Central memory CD4-positive, alpha-beta T cell (primary cell): ENCODE measurements at regions not wholly inside any gene's neighbourhood (a gene's known extent, or its start where the extent isn't known, plus 50 kb on each side); places are given as distances from the start of the nearest gene placed in this dataset.

Source experiments
- DNase-seq: peaks from one replicate; pipeline ENCODE4 v3.0.0; 2022

DNA sequence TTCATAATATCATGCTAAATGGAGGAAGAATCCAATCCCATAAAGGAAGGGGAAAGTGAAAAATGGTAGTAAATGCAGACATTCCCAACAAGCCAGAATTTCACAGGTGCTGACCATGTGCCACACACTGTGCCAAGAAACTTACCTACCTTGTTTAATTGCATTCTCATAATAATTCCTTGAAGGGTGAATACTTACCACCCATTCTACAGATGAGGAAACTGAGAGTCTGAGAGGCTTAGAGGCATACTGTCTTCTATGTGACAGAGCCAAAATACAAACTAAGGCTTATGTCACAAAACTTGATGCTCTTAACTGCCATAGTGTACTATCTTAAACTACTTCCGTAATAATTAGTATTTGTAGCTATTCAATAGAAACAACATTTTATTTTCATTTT is 454.7 kb downstream of the UTRN start:
- no peak for DNase-seq

DNA sequence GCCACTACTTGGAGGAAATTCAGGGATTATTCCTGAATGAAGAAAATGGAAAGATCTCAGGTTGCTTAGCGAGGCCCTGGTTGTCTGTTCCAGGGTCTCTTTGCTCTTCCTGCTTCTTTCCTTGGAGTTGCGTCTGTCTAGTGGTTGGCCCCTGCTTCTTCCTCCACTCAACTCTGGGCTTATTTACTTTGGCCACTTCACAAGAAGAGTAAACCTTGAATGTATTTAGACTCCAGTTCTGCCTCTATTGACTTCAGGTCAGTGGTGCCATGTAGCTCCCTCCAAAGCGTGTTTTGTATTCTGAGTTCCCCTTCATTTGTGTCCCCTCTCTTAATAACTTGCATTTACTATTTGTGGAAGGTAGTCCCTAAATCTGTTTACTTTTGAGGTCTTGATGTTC is 456.5 kb downstream of the UTRN start:
- DNase-seq: no peak

DNA sequence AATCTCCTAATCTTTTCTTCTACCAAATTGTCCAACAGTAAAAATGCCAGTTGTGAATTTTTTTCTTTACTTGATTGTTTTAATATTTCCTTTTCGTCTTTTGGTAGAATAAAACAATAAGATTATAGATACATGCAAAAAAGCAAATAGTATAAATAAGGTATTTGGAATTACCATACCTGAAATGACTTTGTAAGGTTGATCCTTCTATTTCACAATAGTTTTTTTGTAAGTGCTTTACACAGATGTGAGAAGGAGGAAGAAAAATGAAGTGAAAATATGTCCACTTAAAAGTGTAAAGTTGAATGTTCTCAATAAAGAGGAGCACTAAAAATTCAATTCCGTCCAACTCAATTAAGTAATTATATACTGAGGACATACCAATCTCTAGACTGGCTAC is 457.6 kb downstream of the UTRN start:
- no peak for DNase-seq

DNA sequence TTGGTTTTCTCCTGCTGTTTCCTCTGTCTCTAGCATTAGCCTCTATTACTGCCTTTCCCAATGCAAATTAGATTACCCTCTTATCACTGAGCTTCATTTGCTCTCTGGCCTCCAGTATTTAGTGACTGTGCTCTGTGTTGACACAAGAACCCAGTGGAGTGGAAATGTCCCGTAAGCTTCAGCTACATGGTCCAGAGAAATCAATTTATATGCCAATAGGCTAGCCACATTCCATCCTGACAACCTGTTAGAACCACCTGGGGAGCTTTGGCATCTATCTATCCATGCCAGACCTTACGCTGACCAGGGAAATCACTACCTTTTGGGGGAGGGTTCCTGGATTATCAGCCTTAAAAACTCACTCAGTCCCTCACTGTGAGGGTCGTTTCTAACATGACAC is 459.6 kb downstream of the UTRN start:
- DNase-seq: no peak

DNA sequence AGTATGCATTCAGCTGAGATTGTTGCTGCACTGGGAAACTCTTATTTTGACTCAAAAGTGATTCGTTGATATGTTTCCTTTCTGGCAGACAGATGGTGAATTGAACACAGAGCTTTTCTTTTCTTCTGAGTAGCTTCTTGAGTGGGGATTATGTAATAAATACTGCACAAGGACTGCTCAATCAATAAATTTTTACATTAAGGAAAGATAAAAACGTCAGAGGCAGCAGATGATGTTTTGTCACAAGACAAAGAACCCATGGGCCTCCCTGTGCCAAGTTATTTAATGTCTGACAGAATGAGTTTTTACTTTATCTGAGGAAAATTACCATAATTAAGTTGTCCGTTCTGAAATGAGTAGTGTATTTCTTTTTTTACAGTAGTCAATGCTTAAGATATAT is 460.3 kb downstream of the UTRN start:
- no peak for DNase-seq

DNA sequence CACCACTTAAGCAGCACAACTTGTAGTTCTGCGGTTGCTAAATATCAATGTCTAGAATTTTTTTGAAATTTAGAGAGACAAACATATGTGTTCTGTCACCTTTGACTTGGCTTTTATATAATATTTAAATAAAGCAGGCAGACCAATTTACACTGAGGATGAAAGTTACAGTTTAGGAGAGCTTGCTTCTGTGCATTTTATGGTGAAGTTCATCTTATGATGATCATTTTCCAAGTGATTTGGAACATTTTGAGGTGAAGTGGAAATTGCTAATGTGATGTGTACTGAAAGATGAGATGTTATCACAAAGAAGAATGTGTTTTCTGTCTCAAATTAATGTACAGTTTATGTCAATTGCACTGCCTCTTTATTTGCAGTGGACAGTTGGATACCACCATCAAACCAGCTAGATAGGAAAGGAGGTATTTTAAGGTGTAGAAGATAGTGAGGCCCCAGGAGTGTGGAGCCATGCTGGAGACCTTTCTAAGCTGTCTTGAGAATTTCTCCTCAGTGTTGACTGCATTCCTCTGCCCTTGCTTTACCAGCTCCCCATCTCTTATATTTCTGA is 461.9 kb downstream of the UTRN start:
- no peak for DNase-seq

- no peak for DNase-seq
Observed at GRCh38 chr6:144749263-144749662, 464.1 kb downstream of the UTRN start.

GRCh38 chr6:144753023-144753705 is 468.0 kb downstream of the UTRN start:
- DNase-seq: no peak

- no peak for DNase-seq
Observed at GRCh38 chr6:144756469-144756868, 471.3 kb downstream of the UTRN start.

DNA sequence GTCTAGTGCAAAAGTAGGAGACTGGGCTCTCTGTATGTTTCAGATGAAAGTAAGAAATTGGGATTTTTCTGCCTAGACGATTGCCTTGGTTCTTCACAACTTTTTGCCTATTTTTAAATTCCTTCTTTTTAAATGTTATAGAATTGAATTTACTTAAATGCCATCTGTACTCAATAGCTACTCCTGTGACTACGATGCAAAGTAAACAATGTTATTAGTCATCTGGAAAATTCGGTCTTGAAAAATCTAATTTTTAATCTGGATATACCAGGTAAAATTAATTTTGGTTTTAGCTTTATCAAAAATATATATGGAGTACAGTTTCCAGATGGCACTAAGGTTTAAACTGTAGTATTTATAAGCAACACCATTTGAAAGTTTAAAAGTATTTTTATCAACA is 472.2 kb downstream of the UTRN start:
- DNase-seq: no peak

GRCh38 chr6:144757730-144758129 is 472.6 kb downstream of the UTRN start:
- DNase-seq: no peak

- DNase-seq: no peak
Observed at GRCh38 chr6:144758602-144759001, 473.5 kb downstream of the UTRN start.

DNA sequence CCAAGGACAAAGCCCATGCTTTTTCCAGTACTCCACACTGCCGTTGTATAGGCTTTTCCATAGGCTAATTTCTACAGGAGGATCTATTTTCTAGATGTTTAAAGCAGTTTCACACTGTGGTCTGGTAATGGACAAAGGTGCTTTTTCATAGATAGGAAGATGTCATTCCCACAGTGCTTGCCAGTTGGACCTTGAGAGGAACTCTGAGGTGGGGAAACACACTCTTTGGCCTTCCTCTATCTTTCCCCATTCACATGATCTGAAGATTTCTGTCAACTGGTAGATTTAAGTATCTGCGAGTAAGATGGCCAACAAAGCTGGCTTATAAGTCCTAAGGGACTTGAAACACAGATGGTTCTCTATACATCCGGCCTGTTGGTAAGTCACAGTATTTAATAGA is 477.3 kb downstream of the UTRN start:
- DNase-seq: no peak

DNA sequence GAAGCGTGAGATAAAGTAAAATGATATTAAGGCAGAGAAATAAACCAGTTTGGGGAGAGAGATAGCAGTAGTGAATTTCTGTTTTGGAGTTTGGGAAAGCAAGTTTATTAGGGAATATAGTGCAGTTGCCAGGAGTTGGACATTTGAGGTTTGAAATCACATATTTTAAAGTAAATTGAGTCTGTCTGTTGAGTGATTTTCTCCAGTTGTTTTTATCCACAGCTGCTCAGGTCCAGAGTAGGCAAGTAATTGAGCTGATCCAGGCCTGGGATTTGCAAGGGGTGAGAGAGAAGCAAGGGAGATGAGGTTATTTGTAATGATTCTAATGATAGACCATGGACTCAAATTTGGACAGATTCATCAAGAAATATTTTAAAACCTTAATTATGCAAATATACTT is 481.9 kb downstream of the UTRN start:
- DNase-seq: no peak

DNA sequence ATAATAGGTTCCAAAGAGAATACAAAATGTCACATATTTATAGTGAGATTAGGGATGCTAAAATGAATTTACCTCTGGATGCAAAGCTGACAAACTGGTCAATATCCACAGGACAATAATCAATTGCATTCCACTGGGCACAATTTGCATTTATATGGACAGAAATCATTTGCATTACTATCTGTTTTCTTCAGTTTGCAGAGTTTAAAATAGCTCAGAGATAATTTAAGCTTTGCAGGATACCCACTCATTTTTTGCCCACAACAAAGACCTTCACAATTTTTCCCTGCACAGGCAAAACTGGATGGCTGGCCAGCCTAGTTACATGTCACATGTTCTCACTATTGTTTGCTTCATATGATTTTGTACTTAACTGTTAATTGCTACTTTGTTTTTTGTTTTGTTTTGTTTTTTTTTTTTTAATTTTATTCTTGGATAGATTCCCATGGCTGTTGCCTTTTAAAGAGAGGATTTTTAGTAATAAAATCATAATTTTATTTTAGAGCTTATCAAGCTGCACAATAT is 483.5 kb downstream of the UTRN start:
- no peak for DNase-seq

- no peak for DNase-seq
Observed at GRCh38 chr6:144769142-144769541, 484.0 kb downstream of the UTRN start.

- no peak for DNase-seq
Observed at GRCh38 chr6:144776031-144776819, 491.1 kb downstream of the UTRN start.

DNA sequence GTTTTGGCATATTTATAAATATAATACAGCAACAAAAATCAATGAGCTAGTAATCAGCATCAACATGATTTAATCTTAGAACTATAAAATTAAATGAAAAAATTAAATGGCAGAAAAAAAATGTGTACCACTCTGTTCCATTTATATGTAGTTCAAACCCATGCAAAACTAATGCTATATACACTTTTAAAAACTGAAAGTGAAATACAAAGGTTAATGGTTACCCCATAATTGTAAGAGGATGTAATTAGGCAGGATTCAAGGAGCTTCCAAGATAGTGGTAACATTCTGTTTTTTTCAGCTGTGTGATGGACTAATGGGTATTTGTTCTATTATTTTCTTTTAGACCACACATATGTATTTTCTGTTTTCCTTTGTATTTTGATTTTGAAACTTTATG is 492.1 kb downstream of the UTRN start:
- no peak for DNase-seq

DNA sequence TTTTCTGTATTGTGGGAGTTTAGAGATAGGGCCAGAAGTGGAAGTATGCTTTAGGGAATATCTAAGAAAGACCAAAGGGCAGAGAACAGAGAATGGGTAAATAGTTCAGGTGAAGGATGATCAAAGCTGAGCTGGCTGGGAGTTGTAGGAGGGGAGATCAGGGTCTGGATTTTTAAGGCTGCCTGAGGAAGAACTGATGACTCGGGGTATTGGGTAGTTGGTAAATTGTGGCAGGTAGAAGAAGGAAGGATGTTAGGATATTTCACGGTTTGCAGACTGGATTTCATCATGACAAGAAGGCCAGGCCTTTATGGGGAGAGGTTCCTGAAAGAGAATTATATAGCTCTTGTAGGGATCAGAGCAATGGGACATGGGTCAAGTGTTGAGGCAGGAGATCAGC is 492.9 kb downstream of the UTRN start:
- DNase-seq: no peak

- no peak for DNase-seq
Observed at GRCh38 chr6:144778773-144779492, 493.8 kb downstream of the UTRN start.

DNA sequence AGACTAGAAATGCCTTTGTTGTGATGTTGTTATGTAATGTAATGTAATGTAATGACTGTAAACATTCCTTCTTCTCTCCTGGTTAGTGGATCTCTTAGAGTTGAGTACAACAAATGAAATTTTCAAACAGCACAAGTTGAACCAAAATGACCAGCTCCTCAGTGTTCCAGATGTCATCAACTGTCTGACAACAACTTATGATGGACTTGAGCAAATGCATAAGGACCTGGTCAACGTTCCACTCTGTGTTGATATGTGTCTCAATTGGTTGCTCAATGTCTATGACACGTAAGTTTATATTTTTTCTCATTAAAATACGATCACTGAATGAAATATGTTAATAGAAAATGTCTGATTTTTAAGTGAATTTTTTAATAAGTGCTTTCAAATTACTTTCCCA is 496.7 kb downstream of the UTRN start:
- DNase-seq: no peak

DNA sequence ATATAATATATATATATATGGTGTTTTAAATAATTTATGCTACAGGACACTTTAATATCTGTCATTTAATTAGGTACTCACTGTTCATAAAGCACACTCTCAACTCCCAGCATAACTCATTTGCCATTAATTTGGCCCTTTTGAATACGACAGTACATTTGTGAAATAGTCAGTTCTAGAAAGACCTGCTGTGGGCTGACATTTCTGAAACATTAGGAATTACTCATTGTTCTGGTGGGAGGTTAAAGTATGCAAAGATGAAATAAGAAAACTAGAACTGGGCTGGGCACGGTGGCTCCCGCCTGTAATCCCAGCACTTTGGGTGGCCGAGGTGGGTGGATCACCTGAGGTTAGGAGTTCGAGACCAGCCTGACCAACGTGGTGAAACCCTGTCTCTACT is 497.5 kb downstream of the UTRN start:
- DNase-seq: no peak

DNA sequence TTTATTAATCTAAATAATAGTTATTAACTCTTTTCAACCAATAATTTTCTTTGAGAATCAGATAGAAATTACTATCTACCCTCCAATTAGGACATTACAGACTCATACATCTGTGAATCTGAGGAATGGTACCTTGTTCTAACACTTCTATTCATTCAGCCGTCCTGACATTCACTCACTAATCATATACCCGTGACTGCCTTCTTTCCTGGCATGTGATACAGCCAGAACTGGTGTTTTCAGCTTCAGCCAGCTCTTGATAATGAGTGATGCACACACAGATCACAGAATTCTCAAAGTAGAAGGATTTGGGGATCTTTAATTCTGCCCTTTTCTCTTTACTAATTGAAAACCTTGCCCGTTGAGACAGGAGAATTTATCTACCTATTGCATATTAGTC is 499.9 kb downstream of the UTRN start:
- DNase-seq: no peak
